HepG2 (cell line): ENCODE measurements at regions not wholly inside any gene's neighbourhood (a gene's known extent, or its start where the extent isn't known, plus 50 kb on each side); places are given as distances from the start of the nearest gene placed in this dataset.

Experiments used
- ATAC-seq: fragments of 200-7000 bp; cut with Tn5 transposase; 3 replicates; pipeline ENCODE4 v1.9.1; 2020; ENCODE audit warnings: mild to moderate bottlenecking, moderate library complexity
- BruUV-seq: library from RNA; stranded (reverse); fragments of 400-500 nt; replicated peaks from 2 replicates; lab custom pipeline; 2021; lab: Mats Ljungman, UMichigan
- CTCF ChIA-PET: fragments of 300-600 bp; formaldehyde crosslinking; extraction: SDS; loops from one replicate; lab custom pipeline; 2021; ENCODE audit warnings: low total read pairs, inconsistent platforms, low intra/inter-chr PET ratio; lab: Yijun Ruan, JAX
- POLR2A ChIA-PET: fragments of 350-600 bp; sonication (Branson Sonifier 250); formaldehyde crosslinking; loops from one replicate; lab custom pipeline; 2020; ENCODE audit warnings: antibody characterized with exemption, inconsistent platforms; lab: Yijun Ruan, JAX
- DNase-seq: peaks from one replicate; pipeline ENCODE4 v3.0.0-alpha.2; 2015; ENCODE audit warnings: low spot score
- FAIRE-seq: peaks from 3 replicates; lab custom pipeline; 2011; peaks lifted over from hg19 to GRCh38; lab: Jason Lieb, UNC
- H2AFZ ChIP-seq: one replicate; pipeline ENCODE4 v1.6.1; 2011; ENCODE audit warnings: low read length, inconsistent platforms
- H3K27ac ChIP-seq: fragments of 300-600 bp; 3 replicates; pipeline ENCODE4 v1.8.0; 2011; ENCODE audit warnings: mixed run types, mild to moderate bottlenecking, mixed read lengths, low read length, inconsistent platforms; ENCODE audit not compliant: insufficient read depth; ENCODE audit errors: extremely low read length
- H3K27me3 ChIP-seq, 2 experiments: fragments of 200-600 bp in 1 of 2; 2 replicates in 1 of 2; 3 replicates in 1 of 2; pipeline versions ENCODE4 v1.6.0 to v1.8.0; 2011; ENCODE audit warnings: low read length in 2 of 2, mild to moderate bottlenecking in 2 of 2, moderate library complexity in 2 of 2, inconsistent platforms in 1 of 2; ENCODE audit not compliant: insufficient read depth in 2 of 2, control insufficient read depth in 1 of 2
- H3K36me3 ChIP-seq, 2 experiments: fragments of 200-600 bp in 1 of 2; replicated peaks in 1 of 2; 2 replicates in 1 of 2; 3 replicates in 1 of 2; pipeline versions ENCODE4 v1.5.1 to v1.8.0; 2011; ENCODE audit warnings: low read length in 2 of 2, inconsistent platforms in 1 of 2; ENCODE audit not compliant: insufficient read depth in 2 of 2, control insufficient read depth in 1 of 2
- H3K4me1 ChIP-seq: 2 replicates; pipeline ENCODE4 v1.5.1; 2012; ENCODE audit warnings: low read length, inconsistent platforms; ENCODE audit not compliant: insufficient read depth
- H3K4me2 ChIP-seq: 2 replicates; pipeline ENCODE4 v1.6.0; 2011; ENCODE audit warnings: low read depth, low read length, inconsistent platforms
- H3K4me3 ChIP-seq, 3 experiments: fragments of 200-600 bp in 1 of 3; sonication (generic), shearing (Covaris generic) in 1 of 3; replicated peaks in 1 of 3; 2 replicates each; pipeline ENCODE4 v1.5.1; 2011 to 2016; ENCODE audit warnings: low read length in 3 of 3, inconsistent platforms in 2 of 3, low read depth in 2 of 3, mild to moderate bottlenecking in 2 of 3, control low read depth in 1 of 3, mixed read lengths in 1 of 3; ENCODE audit not compliant: insufficient read depth in 1 of 3
- H3K79me2 ChIP-seq: one replicate; pipeline ENCODE4 v1.6.1; 2011; ENCODE audit warnings: low read length, inconsistent platforms; ENCODE audit not compliant: insufficient read depth
- H3K9ac ChIP-seq: 2 replicates; pipeline ENCODE4 v1.6.0; 2011; ENCODE audit warnings: mild to moderate bottlenecking, low read depth, low read length, inconsistent platforms; ENCODE audit not compliant: insufficient read depth
- H3K9me3 ChIP-seq: 2 replicates; pipeline ENCODE4 v1.5.1; 2012; ENCODE audit warnings: mild to moderate bottlenecking, low read length
- H4K20me1 ChIP-seq: 2 replicates; pipeline ENCODE4 v1.6.0; 2011; ENCODE audit warnings: inconsistent platforms, mild to moderate bottlenecking, low read length, moderate library complexity; ENCODE audit not compliant: insufficient read depth
- ARID2 ChIP-seq: sonication (generic); formaldehyde crosslinking; IDR thresholded peaks from 2 replicates; pipeline ENCODE4 v1.8.1; 2022; ENCODE audit warnings: mild to moderate bottlenecking, missing genetic modification reagents, borderline replicate concordance
- ARNT2 ChIP-seq: sonication (generic); formaldehyde crosslinking; IDR thresholded peaks from 2 replicates; pipeline ENCODE4 v1.8.0; 2022; ENCODE audit warnings: mild to moderate bottlenecking, low read depth, missing genetic modification reagents, moderate library complexity
- ATF7 ChIP-seq, 2 experiments: fragments of 450-650 bp in 1 of 2; sonication (generic) in 1 of 2; formaldehyde crosslinking in 1 of 2; IDR thresholded peaks; 2 replicates each; pipeline versions ENCODE4 v1.4.0 to v1.6.1; 2016 to 2020; ENCODE audit warnings: antibody characterized with exemption in 1 of 2, mild to moderate bottlenecking in 1 of 2, missing genetic modification reagents in 1 of 2
- BCLAF1 ChIP-seq: fragments of 450-650 bp; IDR thresholded peaks from 2 replicates; pipeline ENCODE4 v1.6.1; 2017; ENCODE audit warnings: mild to moderate bottlenecking
- CREB1 ChIP-seq, 2 experiments: fragments of 450-650 bp in 1 of 2; IDR thresholded peaks; 2 replicates each; pipeline ENCODE4 v1.6.1; 2016 to 2017; ENCODE audit warnings: control low read depth in 1 of 2, mild to moderate bottlenecking in 1 of 2, missing compliant biosample characterization in 1 of 2, missing genetic modification characterization in 1 of 2
- GATA4 ChIP-seq: sonication (generic); IDR thresholded peaks from 2 replicates; pipeline ENCODE4 v1.6.1; 2016; ENCODE audit warnings: antibody characterized with exemption, low read depth, borderline replicate concordance
- GTF3A ChIP-seq: sonication (generic); formaldehyde crosslinking; conservative IDR thresholded peaks from 2 replicates; pipeline ENCODE4 v1.4.0; 2020; ENCODE audit warnings: mild to moderate bottlenecking, missing genetic modification reagents
- KLF9 ChIP-seq: IDR thresholded peaks from 2 replicates; pipeline ENCODE4 v1.6.1; 2016; ENCODE audit warnings: low read depth
- MEF2D ChIP-seq: sonication (generic); formaldehyde crosslinking; IDR thresholded peaks from 2 replicates; pipeline ENCODE4 v1.5.1; 2020; ENCODE audit warnings: mild to moderate bottlenecking, missing genetic modification reagents
- PRPF4 ChIP-seq: fragments of 200-400 bp; formaldehyde crosslinking; IDR thresholded peaks from 2 replicates; pipeline ENCODE4 v1.6.1; 2016; ENCODE audit warnings: low read length, low read depth; ENCODE audit not compliant: poor library complexity, severe bottlenecking
- TMF1 ChIP-seq: sonication (generic); formaldehyde crosslinking; IDR thresholded peaks from 2 replicates; pipeline ENCODE4 v1.8.1; 2022; ENCODE audit warnings: low read depth, missing genetic modification reagents
- ZBTB7A ChIP-seq: sonication (generic); formaldehyde crosslinking; IDR thresholded peaks from 2 replicates; pipeline ENCODE4 v1.8.0; 2022; ENCODE audit warnings: mild to moderate bottlenecking, missing genetic modification reagents
- ZEB1 ChIP-seq: IDR thresholded peaks from 2 replicates; pipeline ENCODE4 v1.6.1; 2012; ENCODE audit warnings: mild to moderate bottlenecking, low read depth, inconsistent platforms; ENCODE audit not compliant: insufficient replicate concordance
- ZNF589 ChIP-seq: sonication (generic); formaldehyde crosslinking; conservative IDR thresholded peaks from 2 replicates; pipeline ENCODE4 v1.8.0; 2022; ENCODE audit warnings: mild to moderate bottlenecking, moderate library complexity, missing genetic modification reagents
- WGBS: methylation state at CpG from one replicate; pipeline ENCODE4 v1.1.6; 2017; ENCODE audit warnings: low lambda C conversion rate; 5-methylcytosine and 5-hydroxymethylcytosine counted together
- in situ Hi-C: cut with HindIII; loops from 2 replicates; pipeline ENCODE4 v1.10.0; 2017; ENCODE audit warnings: low pct_unique_long_range_greater_than_20kb; ENCODE audit not compliant: extremely low pct_ligation_motif_present
- intact Hi-C: fragments of 100-400 bp; cut with micrococcal nuclease; formaldehyde crosslinking; loops from one replicate; pipeline ENCODE4 v1.10.0; 2022; ENCODE audit not compliant: unreplicated experiment
- TF ChIP-seq, protein P1 (sequence below): sonication (generic); formaldehyde crosslinking; IDR thresholded peaks from 2 replicates; pipeline ENCODE4 v1.4.0; 2020; ENCODE audit warnings: missing genetic modification reagents

DNA sequence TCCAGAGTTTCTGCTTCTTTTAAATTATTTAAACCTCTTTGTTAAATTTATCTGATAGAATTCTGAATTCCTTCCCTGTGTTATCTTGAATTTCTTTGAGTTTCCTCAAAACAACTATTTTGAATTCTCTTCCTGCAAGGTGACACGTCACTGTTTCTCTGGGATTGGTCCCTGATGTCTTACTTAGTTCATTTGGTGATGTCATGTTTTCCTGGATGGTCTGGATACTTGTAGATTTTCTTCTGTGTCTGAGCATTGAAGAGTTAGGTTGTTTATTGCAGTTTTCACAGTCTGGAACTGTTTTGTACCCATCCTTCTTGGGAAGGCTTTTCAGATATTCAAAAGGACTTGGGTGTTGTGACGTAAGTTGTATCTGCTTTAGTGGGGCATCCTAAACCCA lies 172.3 kb upstream of the KCNJ3 start:
- intact Hi-C loops (no loop called here), in situ Hi-C loops (no loop called here)
- Histone ChIP-seq H3K27ac (no peak overlapping the region), H3K4me3 (no peak overlapping the region), H3K79me2 (no peaks in the 10 kb centered on the region), H3K27me3 (no peaks in the 10 kb centered on the region), H3K9me3 (no peaks in the 10 kb centered on the region), H4K20me1 (no peaks in the 10 kb centered on the region), H2AFZ (no peak overlapping the region), H3K4me1 (no peaks in the 10 kb centered on the region), H3K36me3 (no peaks in the 10 kb centered on the region), H3K9ac (no peak overlapping the region), H3K4me2 (no peak overlapping the region)
- ChIA-PET CTCF (no interaction called here), POLR2A (no interaction called here)
- TF ChIP-seq KLF9 (CRISPR knock-in tag) (no peak), ATF7 (IDR thresholded peaks at IDR 0.05) (peak; percentile 86), ATF7 (CRISPR knock-in tag; IDR thresholded peaks at IDR 0.05) (no peak), ZBTB7A (CRISPR knock-in tag) (no peak), ZNF589 (CRISPR knock-in tag) (no peak), CREB1 (IDR thresholded peaks at IDR 0.05) (peak; percentile 91), CREB1 (CRISPR knock-in tag; IDR thresholded peaks at IDR 0.05) (no peak), ARID2 (CRISPR knock-in tag) (no peak), GATA4 (no peak)
- ATAC-seq = no peak
- FAIRE-seq = no peak
- WGBS = 33% methylated on average over 2 of the region's 2 CpGs
- DNase-seq = no peak
- no TSS peak for BruUV-seq

DNA sequence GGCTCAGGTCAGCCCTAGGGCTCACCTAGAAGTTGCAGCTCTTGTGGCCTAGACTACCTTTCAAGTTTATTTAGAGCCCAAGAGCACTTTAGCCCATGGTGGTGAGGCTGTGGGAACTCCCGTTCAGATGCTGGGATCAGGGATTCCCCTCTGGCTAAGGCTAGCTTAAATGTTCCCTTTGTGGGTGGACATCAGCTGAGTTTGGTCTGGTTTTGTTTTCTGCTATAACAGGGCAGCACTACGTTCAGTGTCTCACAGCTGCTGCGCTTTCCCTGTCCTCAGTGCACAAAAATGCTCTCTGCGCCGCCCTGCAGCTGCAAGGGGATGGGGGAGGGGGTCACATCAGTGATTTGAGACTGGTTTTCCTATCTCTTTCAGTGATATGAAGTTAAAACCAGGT lies 170.5 kb upstream of the KCNJ3 start:
- Histone ChIP-seq H3K9me3 (no peaks in the 10 kb centered on the region), H3K27ac (no peak overlapping the region), H3K27me3 (no peaks in the 10 kb centered on the region), H4K20me1 (no peaks in the 10 kb centered on the region), H3K4me2 (no peak overlapping the region), H3K36me3 (no peaks in the 10 kb centered on the region), H3K4me1 (no peaks in the 10 kb centered on the region), H2AFZ (no peak overlapping the region), H3K79me2 (no peaks in the 10 kb centered on the region), H3K9ac (no peak overlapping the region), H3K4me3 (no peak overlapping the region)
- POLR2A ChIA-PET = no interaction called here
- BruUV-seq = no TSS peak
- CTCF ChIA-PET = no interaction called here
- in situ Hi-C loops (no loop called here), intact Hi-C loops (no loop called here)
- FAIRE-seq = no peak
- 21% methylated on average over 4 of the region's 5 CpGs for WGBS
- ATAC-seq = peak; percentile 31; the same call in 2 of the 3 replicates
- no peak for DNase-seq
- TF ChIP-seq BCLAF1 (no peak), MEF2D (CRISPR knock-in tag) (no peak), TMF1 (CRISPR knock-in tag) (no peak), PRPF4 (no peak), ZEB1 (no peak), ARNT2 (no peak), GTF3A (CRISPR knock-in tag) (no peak)
- TF ChIP-seq, protein P1, sequence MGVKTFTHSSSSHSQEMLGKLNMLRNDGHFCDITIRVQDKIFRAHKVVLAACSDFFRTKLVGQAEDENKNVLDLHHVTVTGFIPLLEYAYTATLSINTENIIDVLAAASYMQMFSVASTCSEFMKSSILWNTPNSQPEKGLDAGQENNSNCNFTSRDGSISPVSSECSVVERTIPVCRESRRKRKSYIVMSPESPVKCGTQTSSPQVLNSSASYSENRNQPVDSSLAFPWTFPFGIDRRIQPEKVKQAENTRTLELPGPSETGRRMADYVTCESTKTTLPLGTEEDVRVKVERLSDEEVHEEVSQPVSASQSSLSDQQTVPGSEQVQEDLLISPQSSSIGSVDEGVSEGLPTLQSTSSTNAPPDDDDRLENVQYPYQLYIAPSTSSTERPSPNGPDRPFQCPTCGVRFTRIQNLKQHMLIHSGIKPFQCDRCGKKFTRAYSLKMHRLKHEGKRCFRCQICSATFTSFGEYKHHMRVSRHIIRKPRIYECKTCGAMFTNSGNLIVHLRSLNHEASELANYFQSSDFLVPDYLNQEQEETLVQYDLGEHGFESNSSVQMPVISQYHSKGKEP = no peak
